ENCODE measurements at regions not wholly inside any gene's neighbourhood (a gene's known extent, or its start where the extent isn't known, plus 50 kb on each side); places are given as distances from the start of the nearest gene placed in this dataset.

- DNase-seq (ENCODE audit: low read depth), result no peak
- H3K27me3 ChIP-seq (ENCODE audit: control insufficient read depth, insufficient read depth, low read length), result no peaks in the 10 kb centered on the region
- FAIRE-seq, result no peak
- TF ChIP-seq CTCF (IDR thresholded peaks at IDR 0.05; ENCODE audit: insufficient read depth, low read length, severe bottlenecking), result no peak
- no peaks in the 10 kb centered on the region for H3K36me3 ChIP-seq (ENCODE audit: control insufficient read depth, insufficient read depth, low read length)
- no peak overlapping the region for H3K4me3 ChIP-seq (ENCODE audit: low read depth, low read length)
Observed at GRCh38 chr2:34025196-34025595, 426.1 kb upstream of the FAM98A start.

GRCh38 chr2:34012715-34013302 lies 413.7 kb upstream of the FAM98A start:
- FAIRE-seq, result no peak

GRCh38 chr2:34011684-34012083 lies 412.6 kb upstream of the FAM98A start:
- FAIRE-seq (no peak), DNase-seq (ENCODE audit: low read depth) (no peak)
- no peak for TF ChIP-seq CTCF (IDR thresholded peaks at IDR 0.05; ENCODE audit: insufficient read depth, low read length, severe bottlenecking)
- no peak overlapping the region for H3K4me3 ChIP-seq (ENCODE audit: low read depth, low read length)
- no peaks in the 10 kb centered on the region for H3K27me3 ChIP-seq (ENCODE audit: control insufficient read depth, insufficient read depth, low read length)
- H3K36me3 ChIP-seq (ENCODE audit: control insufficient read depth, insufficient read depth, low read length), result no peaks in the 10 kb centered on the region

More at GRCh38 chr2:34012715-34013302, 413.7 kb upstream of the FAM98A start:
- Histone ChIP-seq H3K4me3 (ENCODE audit: low read depth, low read length) (no peak overlapping the region), H3K27me3 (ENCODE audit: control insufficient read depth, insufficient read depth, low read length) (no peaks in the 10 kb centered on the region), H3K36me3 (ENCODE audit: control insufficient read depth, insufficient read depth, low read length) (no peaks in the 10 kb centered on the region)
- DNase-seq (ENCODE audit: low read depth), result peak; percentile 55
- TF ChIP-seq CTCF (IDR thresholded peaks at IDR 0.05; ENCODE audit: insufficient read depth, low read length, severe bottlenecking), result peak; percentile 79

- DNase-seq (ENCODE audit: low read depth) (no peak), FAIRE-seq (no peak)
- Histone ChIP-seq H3K36me3 (ENCODE audit: control insufficient read depth, insufficient read depth, low read length) (no peaks in the 10 kb centered on the region), H3K4me3 (ENCODE audit: low read depth, low read length) (no peak overlapping the region), H3K27me3 (ENCODE audit: control insufficient read depth, insufficient read depth, low read length) (no peaks in the 10 kb centered on the region)
- TF ChIP-seq CTCF (IDR thresholded peaks at IDR 0.05; ENCODE audit: insufficient read depth, low read length, severe bottlenecking), result no peak
Observed at GRCh38 chr2:34005901-34006300, 406.8 kb upstream of the FAM98A start.

- Histone ChIP-seq H3K4me3 (ENCODE audit: low read depth, low read length) (no peak overlapping the region), H3K27me3 (ENCODE audit: control insufficient read depth, insufficient read depth, low read length) (no peaks in the 10 kb centered on the region), H3K36me3 (ENCODE audit: control insufficient read depth, insufficient read depth, low read length) (no peaks in the 10 kb centered on the region)
- no peak for FAIRE-seq
- no peak for DNase-seq (ENCODE audit: low read depth)
- TF ChIP-seq CTCF (IDR thresholded peaks at IDR 0.05; ENCODE audit: insufficient read depth, low read length, severe bottlenecking), result no peak
Observed at GRCh38 chr2:34004936-34005335, 405.8 kb upstream of the FAM98A start.

- Histone ChIP-seq H3K27me3 (ENCODE audit: control insufficient read depth, insufficient read depth, low read length) (no peaks in the 10 kb centered on the region), H3K4me3 (ENCODE audit: low read depth, low read length) (no peak overlapping the region), H3K36me3 (ENCODE audit: control insufficient read depth, insufficient read depth, low read length) (no peaks in the 10 kb centered on the region)
- DNase-seq (ENCODE audit: low read depth) (no peak), FAIRE-seq (no peak)
- TF ChIP-seq CTCF (IDR thresholded peaks at IDR 0.05; ENCODE audit: insufficient read depth, low read length, severe bottlenecking), result no peak
Observed at GRCh38 chr2:34003795-34004194, 404.7 kb upstream of the FAM98A start.
